Gastroesophageal sphincter (tissue), 3 donors: ENCODE measurements at regions not wholly inside any gene's neighbourhood (a gene's known extent, or its start where the extent isn't known, plus 50 kb on each side); places are given as distances from the start of the nearest gene placed in this dataset.

ENCODE experiments used
- CTCF ChIP-seq, 4 experiments: fragments of 200-600 bp in 2 of 4; fragments of 450-650 bp in 2 of 4; sonication (generic) in 1 of 4; IDR thresholded peaks; one replicate each; pipeline ENCODE4 v1.5.1; 2017 to 2019; ENCODE audit warnings: antibody characterized with exemption in 4 of 4, mild to moderate bottlenecking in 2 of 4, moderate library complexity in 2 of 4
- EP300 ChIP-seq: sonication (generic); formaldehyde crosslinking; IDR thresholded peaks from one replicate; pipeline ENCODE4 v1.6.1; 2017; ENCODE audit warnings: antibody characterized with exemption, mild to moderate bottlenecking
- POLR2A ChIP-seq, 2 donors: fragments of 450-650 bp; IDR thresholded peaks; one replicate each; pipeline ENCODE4 v1.6.1; 2017; ENCODE audit warnings: antibody characterized with exemption in 2 of 2, mild to moderate bottlenecking in 2 of 2, moderate library complexity in 1 of 2
- POLR2AphosphoS5 ChIP-seq: sonication (generic); formaldehyde crosslinking; IDR thresholded peaks from one replicate; pipeline ENCODE4 v1.6.1; 2017; ENCODE audit warnings: antibody characterized with exemption

GRCh38 chr1:186735463-186735862, 55.2 kb upstream of the PTGS2 start:
- TF ChIP-seq CTCF (IDR thresholded peaks at IDR 0.05), result no peak
- no peak for TF ChIP-seq EP300
- no peak for TF ChIP-seq POLR2A (IDR thresholded peaks at IDR 0.05)
- TF ChIP-seq POLR2AphosphoS5, result no peak
